HG03520 (cell line): ENCODE measurements at regions not wholly inside any gene's neighbourhood (a gene's known extent, or its start where the extent isn't known, plus 50 kb on each side); places are given as distances from the start of the nearest gene placed in this dataset.

ENCODE experiments used
- ATAC-seq: cut with Tn5 transposase; IDR thresholded peaks from one replicate; pipeline ENCODE4 v1.9.1; 2021; ENCODE audit warnings: mild to moderate bottlenecking, moderate library complexity; ENCODE audit not compliant: unreplicated experiment

GRCh38 chr14:98792171-98792570 is 479.8 kb downstream of the BCL11B start:
- no peak for ATAC-seq

GRCh38 chr14:98798099-98798498 is 473.9 kb downstream of the BCL11B start:
- ATAC-seq = no peak

- ATAC-seq = no peak
These were observed 472.1 kb downstream of the BCL11B start for GRCh38 chr14:98799891-98800290.

- no peak for ATAC-seq
These were observed 470.0 kb downstream of the BCL11B start for GRCh38 chr14:98802044-98802443.

- ATAC-seq = no peak
These were observed 468.8 kb downstream of the BCL11B start for GRCh38 chr14:98803196-98803595.

GRCh38 chr14:98808494-98809407 is 463.2 kb downstream of the BCL11B start:
- ATAC-seq = no peak

GRCh38 chr14:98816195-98816594 is 455.8 kb downstream of the BCL11B start:
- ATAC-seq = no peak

GRCh38 chr14:98816720-98817119 is 455.3 kb downstream of the BCL11B start:
- no peak for ATAC-seq

GRCh38 chr14:98819132-98819866 is 452.7 kb downstream of the BCL11B start:
- ATAC-seq = no peak

- no peak for ATAC-seq
These were observed 452.2 kb downstream of the BCL11B start for GRCh38 chr14:98819867-98820206.

GRCh38 chr14:98822917-98823316 is 449.1 kb downstream of the BCL11B start:
- no peak for ATAC-seq

GRCh38 chr14:98826618-98827017 is 445.4 kb downstream of the BCL11B start:
- no peak for ATAC-seq

GRCh38 chr14:98834119-98834518 is 437.9 kb downstream of the BCL11B start:
- no peak for ATAC-seq

GRCh38 chr14:98835051-98835824 is 436.8 kb downstream of the BCL11B start:
- no peak for ATAC-seq

GRCh38 chr14:98835825-98836100 is 436.2 kb downstream of the BCL11B start:
- ATAC-seq = no peak

- ATAC-seq = no peak
These were observed 431.9 kb downstream of the BCL11B start for GRCh38 chr14:98840091-98840490.

- no peak for ATAC-seq
These were observed 431.5 kb downstream of the BCL11B start for GRCh38 chr14:98840511-98840910.

- ATAC-seq = no peak
These were observed 427.5 kb downstream of the BCL11B start for GRCh38 chr14:98844456-98844855.

- ATAC-seq = no peak
These were observed 424.2 kb downstream of the BCL11B start for GRCh38 chr14:98847521-98848468.

GRCh38 chr14:98853063-98853729 is 418.8 kb downstream of the BCL11B start:
- no peak for ATAC-seq
